Mesendoderm (in vitro differentiated cells): ENCODE measurements at regions not wholly inside any gene's neighbourhood (a gene's known extent, or its start where the extent isn't known, plus 50 kb on each side); places are given as distances from the start of the nearest gene placed in this dataset.
A peak's percentile ranks its signal among the peaks of the same experiment; 100 is the strongest.

Source experiments
- DNase-seq: peaks from one replicate; pipeline ENCODE4 v3.0.0; 2013
- H2AK5ac ChIP-seq: 2 replicates; pipeline ENCODE4 v1.6.1; 2013; ENCODE audit warnings: low read length, inconsistent platforms
- H2BK120ac ChIP-seq: 2 replicates; pipeline ENCODE4 v1.6.1; 2013; ENCODE audit warnings: low read depth, mild to moderate bottlenecking, low read length, moderate library complexity, mixed read lengths
- H2BK15ac ChIP-seq: replicated peaks from 2 replicates; pipeline ENCODE4 v1.6.1; 2013; ENCODE audit warnings: low read depth, mild to moderate bottlenecking, moderate library complexity
- H2BK5ac ChIP-seq: 2 replicates; pipeline ENCODE4 v1.6.1; 2013; ENCODE audit warnings: low read length, inconsistent platforms
- H3K18ac ChIP-seq: 2 replicates; pipeline ENCODE4 v1.6.1; 2013; ENCODE audit warnings: mild to moderate bottlenecking, low read length, mixed read lengths
- H3K23ac ChIP-seq: one replicate; pipeline ENCODE4 v1.6.1; 2013; ENCODE audit warnings: low read length
- H3K27ac ChIP-seq: 2 replicates; pipeline ENCODE4 v1.5.1; 2013; ENCODE audit warnings: low read depth, mild to moderate bottlenecking, inconsistent platforms, low read length, moderate library complexity
- H3K27me3 ChIP-seq: 2 replicates; pipeline ENCODE4 v1.6.1; 2013; ENCODE audit warnings: low read length, control low read depth, mild to moderate bottlenecking, inconsistent platforms; ENCODE audit not compliant: insufficient read depth, poor library complexity
- H3K36me3 ChIP-seq: 2 replicates; pipeline ENCODE4 v1.6.1; 2013; ENCODE audit warnings: low read length, inconsistent platforms; ENCODE audit not compliant: control insufficient read depth, insufficient read depth
- H3K4ac ChIP-seq: one replicate; pipeline ENCODE4 v1.6.1; 2013; ENCODE audit warnings: low read depth, mild to moderate bottlenecking, low read length, moderate library complexity
- H3K4me1 ChIP-seq: 2 replicates; pipeline ENCODE4 v1.6.1; 2013; ENCODE audit warnings: low read depth, low read length, inconsistent platforms; ENCODE audit not compliant: control insufficient read depth
- H3K4me2 ChIP-seq: 2 replicates; pipeline ENCODE4 v1.6.1; 2013; ENCODE audit warnings: low read length
- H3K4me3 ChIP-seq: 2 replicates; pipeline ENCODE4 v1.5.1; 2013; ENCODE audit warnings: mild to moderate bottlenecking, low read length
- H3K56ac ChIP-seq: one replicate; pipeline ENCODE4 v1.6.1; 2013; ENCODE audit warnings: low read length
- H3K79me1 ChIP-seq: 2 replicates; pipeline ENCODE4 v1.6.1; 2013; ENCODE audit warnings: low read length, inconsistent platforms
- H3K79me2 ChIP-seq: 2 replicates; pipeline ENCODE4 v1.6.1; 2013; ENCODE audit warnings: mild to moderate bottlenecking, low read length; ENCODE audit not compliant: control insufficient read depth, insufficient read depth
- H3K9ac ChIP-seq: 2 replicates; pipeline ENCODE4 v1.6.1; 2013; ENCODE audit warnings: low read length, inconsistent platforms
- H4K5ac ChIP-seq: one replicate; pipeline ENCODE4 v1.6.1; 2013; ENCODE audit warnings: low read length
- H4K8ac ChIP-seq: one replicate; pipeline ENCODE4 v1.6.1; 2013; ENCODE audit warnings: low read depth, mild to moderate bottlenecking, control low read depth, low read length, moderate library complexity
- WGBS: extraction: QIAGEN DNeasy Blood & Tissue Kit; methylation state at CpG from one replicate; pipeline ENCODE4 v1.1.7; 2013; ENCODE audit warnings: low lambda C conversion rate, missing lambda C conversion rate; ENCODE audit not compliant: insufficient coverage; ENCODE audit errors: extremely low coverage; 5-methylcytosine and 5-hydroxymethylcytosine counted together

- H2BK15ac ChIP-seq: peak overlapping the region; percentile 78
- no peak overlapping the region for H3K27ac ChIP-seq
- H3K4me2 ChIP-seq: no peak overlapping the region
- no peak overlapping the region for H3K56ac ChIP-seq
- H4K8ac ChIP-seq: no peak overlapping the region
- no peak overlapping the region for H2AK5ac ChIP-seq
- H3K18ac ChIP-seq: no peak overlapping the region
- no peak overlapping the region for H3K4ac ChIP-seq
- H3K4me1 ChIP-seq: no peaks in the 10 kb centered on the region
- no peak overlapping the region for H3K9ac ChIP-seq
- H4K5ac ChIP-seq: no peak overlapping the region
- DNase-seq: no peak
- H2BK5ac ChIP-seq: no peak overlapping the region
- H3K79me1 ChIP-seq: no peaks in the 10 kb centered on the region
- no peak overlapping the region for H2BK120ac ChIP-seq
- no peaks in the 10 kb centered on the region for H3K27me3 ChIP-seq
- no peaks in the 10 kb centered on the region for H3K79me2 ChIP-seq
- no peak overlapping the region for H3K4me3 ChIP-seq
- no peaks in the 10 kb centered on the region for H3K36me3 ChIP-seq
- no CpG with 5 or more reads among the region's 2 CpGs for WGBS
- H3K23ac ChIP-seq: no peak overlapping the region
Observed at GRCh38 chr3:64935971-64936370, 248.2 kb upstream of the ADAMTS9 start.

GRCh38 chr3:64932666-64933342 is 245.0 kb upstream of the ADAMTS9 start:
- Histone ChIP-seq H3K4ac (no peak overlapping the region), H3K23ac (no peak overlapping the region)

GRCh38 chr3:64932016-64932518 is 244.3 kb upstream of the ADAMTS9 start:
- H3K56ac ChIP-seq: no peak overlapping the region
- no peak overlapping the region for H3K4me2 ChIP-seq
- H3K36me3 ChIP-seq: no peaks in the 10 kb centered on the region
- H3K4ac ChIP-seq: no peak overlapping the region
- H4K5ac ChIP-seq: no peak overlapping the region
- no peaks in the 10 kb centered on the region for H3K27me3 ChIP-seq
- no peak overlapping the region for H3K27ac ChIP-seq
- H3K79me1 ChIP-seq: no peaks in the 10 kb centered on the region
- H3K18ac ChIP-seq: no peak overlapping the region
- no peak overlapping the region for H2BK120ac ChIP-seq
- H3K79me2 ChIP-seq: no peaks in the 10 kb centered on the region
- H2AK5ac ChIP-seq: no peak overlapping the region
- no peak overlapping the region for H3K4me3 ChIP-seq
- H3K9ac ChIP-seq: no peak overlapping the region
- H2BK15ac ChIP-seq: no peak overlapping the region
- H3K4me1 ChIP-seq: no peaks in the 10 kb centered on the region
- WGBS: no CpG with 5 or more reads among the region's 2 CpGs
- no peak overlapping the region for H2BK5ac ChIP-seq
- no peak overlapping the region for H3K23ac ChIP-seq
- no peak for DNase-seq
- no peak overlapping the region for H4K8ac ChIP-seq

More at GRCh38 chr3:64932666-64933342, 245.0 kb upstream of the ADAMTS9 start:
- Histone ChIP-seq H3K18ac (no peak overlapping the region), H3K79me2 (no peaks in the 10 kb centered on the region), H2BK120ac (no peak overlapping the region), H2BK5ac (no peak overlapping the region), H3K36me3 (no peaks in the 10 kb centered on the region), H2BK15ac (no peak overlapping the region), H3K27me3 (no peaks in the 10 kb centered on the region), H3K79me1 (no peaks in the 10 kb centered on the region), H2AK5ac (no peak overlapping the region), H4K8ac (no peak overlapping the region), H3K9ac (no peak overlapping the region), H3K56ac (no peak overlapping the region), H3K27ac (no peak overlapping the region), H3K4me2 (no peak overlapping the region), H3K4me1 (no peaks in the 10 kb centered on the region), H4K5ac (no peak overlapping the region), H3K4me3 (no peak overlapping the region)
- no peak for DNase-seq
- no CpG with 5 or more reads among the region's 8 CpGs for WGBS

DNA sequence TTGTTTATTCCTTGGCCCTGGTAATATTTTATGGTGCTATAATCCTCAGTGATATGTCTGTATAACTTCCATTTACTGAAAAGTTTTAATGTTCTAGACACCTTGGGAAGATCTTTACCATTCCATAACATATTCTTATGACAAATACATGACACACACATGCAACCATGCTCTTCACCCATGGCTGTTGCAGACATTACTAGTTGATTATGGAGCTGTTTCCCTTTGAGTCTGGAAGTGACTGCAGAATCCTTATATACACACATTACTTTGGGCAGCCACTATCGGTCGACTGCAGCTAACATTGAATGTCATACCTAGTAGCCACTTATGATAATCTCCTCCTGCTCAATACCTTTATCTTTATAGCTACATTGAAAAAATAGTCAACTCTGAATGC is 243.1 kb upstream of the ADAMTS9 start:
- Histone ChIP-seq H3K36me3 (no peaks in the 10 kb centered on the region), H3K18ac (no peak overlapping the region)
- no peak for DNase-seq

DNA sequence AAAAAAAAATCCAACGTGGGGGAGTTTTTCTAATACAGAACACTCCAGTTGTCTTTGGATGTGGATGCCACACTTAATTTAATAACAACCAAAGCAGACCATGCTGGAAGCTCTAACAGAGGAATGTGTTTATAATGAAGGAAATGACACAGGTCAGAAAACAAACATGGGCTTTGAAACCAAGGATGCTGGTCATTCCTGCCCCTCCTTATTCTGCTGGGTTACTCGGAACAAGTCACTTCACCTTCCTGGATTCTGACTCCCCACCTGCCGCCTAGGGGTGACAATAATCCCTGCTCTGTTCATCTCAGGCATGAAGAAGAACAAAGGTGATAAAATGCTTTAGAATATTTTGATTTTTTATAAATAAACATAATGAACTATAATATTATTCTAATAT is 240.9 kb upstream of the ADAMTS9 start:
- DNase-seq: no peak
- no peak overlapping the region for H2AK5ac ChIP-seq
- no peak overlapping the region for H3K56ac ChIP-seq
- no peaks in the 10 kb centered on the region for H3K79me1 ChIP-seq
- H3K4me3 ChIP-seq: no peak overlapping the region
- H3K79me2 ChIP-seq: no peaks in the 10 kb centered on the region
- H3K36me3 ChIP-seq: no peaks in the 10 kb centered on the region
- no peak overlapping the region for H3K23ac ChIP-seq
- H3K9ac ChIP-seq: no peak overlapping the region
- no peak overlapping the region for H2BK5ac ChIP-seq
- H3K4me2 ChIP-seq: no peak overlapping the region
- peaks cover 6% of the 10 kb centered on the region for H3K4me1 ChIP-seq
- H3K27me3 ChIP-seq: no peaks in the 10 kb centered on the region
- no peak overlapping the region for H3K18ac ChIP-seq
- no peak overlapping the region for H2BK15ac ChIP-seq
- WGBS: no CpG with 5 or more reads among the region's 3 CpGs
- H3K27ac ChIP-seq: no peak overlapping the region
- no peak overlapping the region for H4K5ac ChIP-seq
- H3K4ac ChIP-seq: no peak overlapping the region
- H2BK120ac ChIP-seq: no peak overlapping the region
- no peak overlapping the region for H4K8ac ChIP-seq

More for the DNA sequence above, 243.1 kb upstream of the ADAMTS9 start:
- H3K4me3 ChIP-seq: no peak overlapping the region
- no peak overlapping the region for H3K23ac ChIP-seq
- H2BK15ac ChIP-seq: no peak overlapping the region
- no peaks in the 10 kb centered on the region for H3K27me3 ChIP-seq
- H2BK120ac ChIP-seq: no peak overlapping the region
- no peak overlapping the region for H3K4me2 ChIP-seq
- H2AK5ac ChIP-seq: no peak overlapping the region
- no peak overlapping the region for H4K5ac ChIP-seq
- no peak overlapping the region for H3K27ac ChIP-seq
- H3K4me1 ChIP-seq: no peaks in the 10 kb centered on the region
- no peak overlapping the region for H3K4ac ChIP-seq
- no peak overlapping the region for H3K56ac ChIP-seq
- no peaks in the 10 kb centered on the region for H3K79me2 ChIP-seq
- H4K8ac ChIP-seq: no peak overlapping the region
- no peak overlapping the region for H2BK5ac ChIP-seq
- H3K79me1 ChIP-seq: no peaks in the 10 kb centered on the region
- no CpG with 5 or more reads among the region's 2 CpGs for WGBS
- no peak overlapping the region for H3K9ac ChIP-seq

DNA sequence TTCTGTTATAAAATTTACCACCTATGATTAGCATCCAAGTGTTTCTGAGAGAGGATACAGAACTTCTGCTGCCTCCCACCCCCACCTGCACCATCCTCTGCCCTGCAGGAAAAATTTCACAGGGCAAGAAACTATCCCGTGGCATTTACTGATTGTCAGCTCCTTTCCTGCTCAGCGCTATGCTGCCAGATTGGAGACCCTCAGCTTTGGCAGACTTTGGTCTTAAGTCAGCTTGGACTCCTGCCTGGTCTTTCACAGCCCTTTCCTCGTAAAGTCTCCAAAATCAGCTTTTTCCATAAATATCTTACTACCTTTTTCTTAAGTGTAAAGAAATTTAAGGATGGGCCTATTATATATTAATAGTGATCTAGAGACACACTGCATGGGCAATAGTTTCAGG is 239.9 kb upstream of the ADAMTS9 start:
- Histone ChIP-seq H3K9ac (no peak overlapping the region), H3K4me1 (peaks cover 12% of the 10 kb centered on the region), H3K18ac (no peak overlapping the region), H3K27ac (no peak overlapping the region), H2BK120ac (no peak overlapping the region), H3K79me1 (no peaks in the 10 kb centered on the region), H4K5ac (no peak overlapping the region), H3K36me3 (no peaks in the 10 kb centered on the region), H2AK5ac (no peak overlapping the region), H3K4ac (no peak overlapping the region), H3K4me2 (no peak overlapping the region), H2BK5ac (no peak overlapping the region), H3K56ac (no peak overlapping the region), H3K27me3 (no peaks in the 10 kb centered on the region), H4K8ac (no peak overlapping the region), H3K23ac (no peak overlapping the region), H3K79me2 (no peaks in the 10 kb centered on the region), H2BK15ac (no peak overlapping the region), H3K4me3 (no peak overlapping the region)
- DNase-seq: no peak
- WGBS: no CpG with 5 or more reads among the region's 3 CpGs
